H1 (cell line): ENCODE measurements at regions not wholly inside any gene's neighbourhood (a gene's known extent, or its start where the extent isn't known, plus 50 kb on each side); places are given as distances from the start of the nearest gene placed in this dataset.

ENCODE experiments used
- ATF3 ChIP-seq: IDR thresholded peaks from 2 replicates; pipeline ENCODE4 v1.6.1; 2011; ENCODE audit warnings: low read depth, mild to moderate bottlenecking, low read length; ENCODE audit not compliant: insufficient read depth
- CHD7 ChIP-seq: fragments of 300-600 bp; sonication (generic); IDR thresholded peaks from 2 replicates; pipeline ENCODE4 v1.7.1; 2012; ENCODE audit warnings: low read length, moderate library complexity, mild to moderate bottlenecking, inconsistent platforms; ENCODE audit not compliant: insufficient replicate concordance
- E2F6 ChIP-seq: IDR thresholded peaks from 2 replicates; pipeline ENCODE4 v1.6.1; 2012; ENCODE audit warnings: inconsistent platforms
- HDAC6 ChIP-seq: IDR thresholded peaks from one replicate; pipeline ENCODE4 v1.7.1; 2012; ENCODE audit warnings: low read depth, mild to moderate bottlenecking, inconsistent platforms, low read length, moderate library complexity
- NANOG ChIP-seq: IDR thresholded peaks from 2 replicates; pipeline ENCODE4 v1.6.1; 2011; ENCODE audit warnings: low read length, low read depth, mild to moderate bottlenecking, inconsistent platforms; ENCODE audit not compliant: insufficient read depth, poor library complexity, severe bottlenecking
- POLR2A ChIP-seq, 2 experiments: IDR thresholded peaks; 1 replicate in 1 of 2; 2 replicates in 1 of 2; pipeline ENCODE4 v1.6.1; 2011; ENCODE audit warnings: low read depth in 2 of 2, low read length in 2 of 2, mild to moderate bottlenecking in 2 of 2; ENCODE audit errors: control extremely low read depth in 1 of 2
- SRF ChIP-seq: IDR thresholded peaks from 2 replicates; pipeline ENCODE4 v1.6.1; 2011; ENCODE audit warnings: mild to moderate bottlenecking, low read depth, low read length, moderate library complexity
- ZNF274 ChIP-seq: IDR thresholded peaks from 2 replicates; pipeline ENCODE4 v1.7.0; 2012; ENCODE audit warnings: low read length, borderline replicate concordance; ENCODE audit errors: extremely low read depth

GRCh38 chr3:43838009-43838758, 147.4 kb downstream of the ABHD5 start (continued):
- TF ChIP-seq CHD7 = no peak
- no peak for TF ChIP-seq NANOG
- TF ChIP-seq ZNF274 = no peak
- no peak for TF ChIP-seq E2F6
- no peak for TF ChIP-seq SRF
- TF ChIP-seq ATF3 = no peak
- no peak for TF ChIP-seq HDAC6
- TF ChIP-seq POLR2A (IDR thresholded peaks at IDR 0.05; ENCODE audit: control extremely low read depth in 1 of 2, low read depth in 2 of 2, low read length in 2 of 2) = no peak
